ENCODE measurements at regions not wholly inside any gene's neighbourhood (a gene's known extent, or its start where the extent isn't known, plus 50 kb on each side); places are given as distances from the start of the nearest gene placed in this dataset.

- TF ChIP-seq CTCF (IDR thresholded peaks at IDR 0.05) (no peak), EP300 (IDR thresholded peaks at IDR 0.05) (no peak), POLR2AphosphoS5 (IDR thresholded peaks at IDR 0.05) (no peak)
Measured at GRCh38 chr7:156207306-156207705, 395.0 kb upstream of the SHH start.

All from upper lobe of left lung (tissue), 4 donors.